Endothelial cell of umbilical vein (primary cell): ENCODE measurements at regions not wholly inside any gene's neighbourhood (a gene's known extent, or its start where the extent isn't known, plus 50 kb on each side); places are given as distances from the start of the nearest gene placed in this dataset.

Source experiments
- BruUV-seq: library from RNA; stranded (reverse); fragments of 400-500 nt; replicated peaks from 2 replicates; lab custom pipeline; 2021; lab: Mats Ljungman, UMichigan
- CTCF ChIA-PET: fragments of 300-600, 350-600 bp; sonication (Branson Sonifier 250); formaldehyde crosslinking; loops from one replicate; lab custom pipeline; 2021; ENCODE audit warnings: antibody characterized with exemption, inconsistent platforms; lab: Charles Lee
- POLR2A ChIA-PET: fragments of 300-600, 350-600 bp; sonication (Branson Sonifier 250); formaldehyde crosslinking; loops from one replicate; lab custom pipeline; 2021; ENCODE audit warnings: antibody characterized with exemption, inconsistent platforms; lab: Charles Lee
- DNase-seq: peaks from one replicate; pipeline ENCODE4 v3.0.0-alpha.2; 2011; ENCODE audit warnings: low read depth, low spot score
- FAIRE-seq: peaks from 2 replicates; lab custom pipeline; 2011; peaks lifted over from hg19 to GRCh38; lab: Jason Lieb, UNC
- H2AFZ ChIP-seq: 2 replicates; pipeline ENCODE4 v1.6.0; 2012; ENCODE audit warnings: low read depth, low read length, control low read depth, inconsistent platforms
- H3K27ac ChIP-seq: 2 replicates; pipeline ENCODE4 v1.5.1; 2011; ENCODE audit warnings: low read depth, mild to moderate bottlenecking, control low read depth, low read length, moderate library complexity; ENCODE audit not compliant: insufficient read depth
- H3K27me3 ChIP-seq, 2 experiments: 2 replicates each; pipeline versions ENCODE4 v1.6.0 to v1.6.1; 2011; ENCODE audit warnings: low read length in 2 of 2, mixed read lengths in 1 of 2; ENCODE audit not compliant: control insufficient read depth in 2 of 2, insufficient read depth in 2 of 2
- H3K36me3 ChIP-seq, 2 experiments: 2 replicates in 1 of 2; 3 replicates in 1 of 2; pipeline ENCODE4 v1.5.1; 2011; ENCODE audit warnings: low read length in 2 of 2, mild to moderate bottlenecking in 1 of 2, moderate library complexity in 1 of 2; ENCODE audit not compliant: control insufficient read depth in 2 of 2, insufficient read depth in 2 of 2; ENCODE audit errors: extremely low read depth in 1 of 2
- H3K4me1 ChIP-seq: 3 replicates; pipeline ENCODE4 v1.5.1; 2011; ENCODE audit warnings: mild to moderate bottlenecking, low read length; ENCODE audit not compliant: control insufficient read depth, insufficient read depth; ENCODE audit errors: extremely low read depth
- H3K4me2 ChIP-seq: 2 replicates; pipeline ENCODE4 v1.6.1; 2011; ENCODE audit warnings: low read length, control low read depth, mixed read lengths; ENCODE audit not compliant: insufficient read depth
- H3K4me3 ChIP-seq, 3 experiments: fragments of 200-600 bp in 1 of 3; sonication (generic), shearing (Covaris generic) in 1 of 3; replicated peaks in 1 of 3; 2 replicates each; pipeline ENCODE4 v1.5.1; 2011 to 2016; ENCODE audit warnings: control low read depth in 3 of 3, low read length in 3 of 3, mild to moderate bottlenecking in 2 of 3, inconsistent platforms in 1 of 3, low read depth in 1 of 3, moderate library complexity in 1 of 3; ENCODE audit not compliant: insufficient read depth in 1 of 3
- H3K79me2 ChIP-seq: 2 replicates; pipeline ENCODE4 v1.6.0; 2012; ENCODE audit warnings: low read length, inconsistent platforms; ENCODE audit not compliant: control insufficient read depth, insufficient read depth
- H3K9ac ChIP-seq: replicated peaks from 2 replicates; pipeline ENCODE3; 2011; ENCODE audit warnings: low read length, control low read depth; ENCODE audit not compliant: insufficient read depth; ENCODE audit errors: extremely low read depth
- H3K9me1 ChIP-seq: replicated peaks from 3 replicates; pipeline ENCODE4 v1.6.0; 2011; ENCODE audit warnings: mild to moderate bottlenecking, low read length; ENCODE audit not compliant: control insufficient read depth, insufficient read depth; ENCODE audit errors: extremely low read depth
- H3K9me3 ChIP-seq: replicated peaks from 2 replicates; pipeline ENCODE4 v1.5.1; 2012; ENCODE audit warnings: low read length, inconsistent platforms; ENCODE audit not compliant: control insufficient read depth, insufficient read depth
- H4K20me1 ChIP-seq: replicated peaks from 2 replicates; pipeline ENCODE3; 2011; ENCODE audit warnings: mild to moderate bottlenecking, low read length; ENCODE audit not compliant: control insufficient read depth, insufficient read depth; ENCODE audit errors: extremely low read depth
- EZH2 ChIP-seq: IDR thresholded peaks from 2 replicates; pipeline ENCODE4 v1.6.1; 2012; ENCODE audit warnings: borderline replicate concordance, low read depth, mild to moderate bottlenecking, moderate library complexity, low read length, inconsistent platforms; ENCODE audit not compliant: severe bottlenecking
- FOS ChIP-seq: IDR thresholded peaks from 2 replicates; pipeline ENCODE4 v1.6.1; 2011; ENCODE audit warnings: mild to moderate bottlenecking, low read length, moderate library complexity, borderline replicate concordance; ENCODE audit not compliant: insufficient read depth
- GATA2 ChIP-seq: IDR thresholded peaks from 2 replicates; pipeline ENCODE4 v1.7.0; 2011; ENCODE audit warnings: low read depth, mild to moderate bottlenecking, moderate library complexity, mixed read lengths, low read length; ENCODE audit not compliant: insufficient read length, insufficient read depth
- JUN ChIP-seq: IDR thresholded peaks from 2 replicates; pipeline ENCODE4 v1.6.1; 2011; ENCODE audit warnings: borderline replicate concordance, low read depth; ENCODE audit not compliant: insufficient read length, insufficient read depth
- MAX ChIP-seq: IDR thresholded peaks from 2 replicates; pipeline ENCODE4 v1.6.1; 2011; ENCODE audit not compliant: insufficient read depth, insufficient read length
- MYC ChIP-seq: IDR thresholded peaks from one replicate; pipeline ENCODE4 v1.6.1; 2011; ENCODE audit warnings: mild to moderate bottlenecking, low read depth, low read length
- POLR2A ChIP-seq: IDR thresholded peaks from 2 replicates; pipeline ENCODE4 v1.6.1; 2012; ENCODE audit warnings: low read depth, mild to moderate bottlenecking, control low read depth, low read length
- POLR2AphosphoS5 ChIP-seq: IDR thresholded peaks from 2 replicates; pipeline ENCODE4 v1.6.1; 2012; ENCODE audit warnings: low read depth, mild to moderate bottlenecking, control low read depth, low read length, moderate library complexity; ENCODE audit not compliant: insufficient read depth
- dilution Hi-C: fragments of 300-500 bp; cut with MboI; formaldehyde crosslinking; loops from one replicate; pipeline ENCODE4 v1.15.0; 2019; ENCODE audit warnings: low sequenced_read_pairs; ENCODE audit not compliant: extremely low pct_ligation_motif_present
- intact Hi-C: fragments of 100-400 bp; cut with micrococcal nuclease; formaldehyde crosslinking; loops from one replicate; pipeline ENCODE4 v1.10.0; 2022
- TF ChIP-seq, protein P1 (sequence below), 2 donors: IDR thresholded peaks; 1 replicate in 1 of 2; 2 replicates in 1 of 2; pipeline ENCODE4 v1.5.1; 2011; ENCODE audit warnings: low read length in 2 of 2, mild to moderate bottlenecking in 2 of 2, moderate library complexity in 2 of 2, control low read depth in 1 of 2, inconsistent platforms in 1 of 2, low read depth in 1 of 2; ENCODE audit not compliant: insufficient read depth in 1 of 2; ENCODE audit errors: extremely low read depth in 1 of 2

DNA sequence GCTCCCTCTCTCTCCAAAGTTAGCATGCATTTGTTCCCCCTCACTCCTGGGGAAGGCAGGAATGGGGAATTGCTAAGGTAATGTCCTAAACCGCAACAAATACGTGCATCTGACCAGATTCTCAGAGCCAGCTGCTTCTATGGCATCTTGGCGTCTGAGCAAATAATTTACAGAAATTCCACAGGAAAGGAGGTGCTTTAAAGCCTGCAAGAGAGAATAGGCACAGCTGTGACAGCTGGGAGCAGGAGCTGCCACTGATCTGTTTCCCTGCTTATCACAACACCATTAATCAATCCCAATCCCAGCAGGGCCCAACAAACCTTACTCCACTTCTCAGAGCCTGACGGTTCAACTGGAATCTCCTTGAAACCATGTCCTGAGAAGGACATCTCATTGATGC is 83.5 kb upstream of the ZNF281 start:
- CTCF ChIA-PET: interaction anchor here (1.0 to 1.7 kb wide), 5 partner anchors 9 to 217 kb away, joined by 3 to 7 read pairs (median 3); no protein-coding TSS in a partner anchor
- FAIRE-seq: no peak
- no peak for TF ChIP-seq EZH2
- TF ChIP-seq POLR2A: no peak
- TF ChIP-seq, protein P1, sequence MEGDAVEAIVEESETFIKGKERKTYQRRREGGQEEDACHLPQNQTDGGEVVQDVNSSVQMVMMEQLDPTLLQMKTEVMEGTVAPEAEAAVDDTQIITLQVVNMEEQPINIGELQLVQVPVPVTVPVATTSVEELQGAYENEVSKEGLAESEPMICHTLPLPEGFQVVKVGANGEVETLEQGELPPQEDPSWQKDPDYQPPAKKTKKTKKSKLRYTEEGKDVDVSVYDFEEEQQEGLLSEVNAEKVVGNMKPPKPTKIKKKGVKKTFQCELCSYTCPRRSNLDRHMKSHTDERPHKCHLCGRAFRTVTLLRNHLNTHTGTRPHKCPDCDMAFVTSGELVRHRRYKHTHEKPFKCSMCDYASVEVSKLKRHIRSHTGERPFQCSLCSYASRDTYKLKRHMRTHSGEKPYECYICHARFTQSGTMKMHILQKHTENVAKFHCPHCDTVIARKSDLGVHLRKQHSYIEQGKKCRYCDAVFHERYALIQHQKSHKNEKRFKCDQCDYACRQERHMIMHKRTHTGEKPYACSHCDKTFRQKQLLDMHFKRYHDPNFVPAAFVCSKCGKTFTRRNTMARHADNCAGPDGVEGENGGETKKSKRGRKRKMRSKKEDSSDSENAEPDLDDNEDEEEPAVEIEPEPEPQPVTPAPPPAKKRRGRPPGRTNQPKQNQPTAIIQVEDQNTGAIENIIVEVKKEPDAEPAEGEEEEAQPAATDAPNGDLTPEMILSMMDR (IDR thresholded peaks at IDR 0.05; ENCODE audit: extremely low read depth in 1 of 2, insufficient read depth in 1 of 2, low read depth in 1 of 2, low read length in 2 of 2): no peak
- no peak for TF ChIP-seq POLR2AphosphoS5
- TF ChIP-seq MAX: no peak
- TF ChIP-seq GATA2: no peak
- no peak for TF ChIP-seq FOS
- no peak for TF ChIP-seq JUN
- no peak for TF ChIP-seq MYC

More for the DNA sequence above, 83.5 kb upstream of the ZNF281 start:
- peaks cover 2% of the 10 kb centered on the region in 2 experiments for H3K27me3 ChIP-seq
- no TSS peak for BruUV-seq
- no peak overlapping the region for H3K27ac ChIP-seq
- no peaks in the 10 kb centered on the region for H3K36me3 ChIP-seq
- H3K79me2 ChIP-seq: no peaks in the 10 kb centered on the region
- H3K9me1 ChIP-seq: no peaks in the 10 kb centered on the region
- dilution Hi-C loops (no loop called here), intact Hi-C loops (no loop called here)
- H3K4me3 ChIP-seq: no peak overlapping the region
- H3K4me1 ChIP-seq: peaks cover 3% of the 10 kb centered on the region
- POLR2A ChIA-PET: no interaction called here
- DNase-seq: no peak
- H3K9me3 ChIP-seq: no peaks in the 10 kb centered on the region
- no peak overlapping the region for H3K4me2 ChIP-seq
- no peak overlapping the region for H2AFZ ChIP-seq
- H3K9ac ChIP-seq: no peak overlapping the region
- no peaks in the 10 kb centered on the region for H4K20me1 ChIP-seq
